ENCODE measurements at regions not wholly inside any gene's neighbourhood (a gene's known extent, or its start where the extent isn't known, plus 50 kb on each side); places are given as distances from the start of the nearest gene placed in this dataset.

GRCh38 chr12:87152841-87153528 lies 876.2 kb downstream of the C12orf50 start:
- TF ChIP-seq CTCF (IDR thresholded peaks at IDR 0.05; ENCODE audit: borderline replicate concordance, control extremely low read depth, extremely low read depth, insufficient read depth, missing control alignments): no peak
- in situ Hi-C loops (cut with MboI; ENCODE audit: low sequenced_read_pairs, unreplicated experiment): no loop called here
- no peak for DNase-seq (ENCODE audit: low spot score)

DNA sequence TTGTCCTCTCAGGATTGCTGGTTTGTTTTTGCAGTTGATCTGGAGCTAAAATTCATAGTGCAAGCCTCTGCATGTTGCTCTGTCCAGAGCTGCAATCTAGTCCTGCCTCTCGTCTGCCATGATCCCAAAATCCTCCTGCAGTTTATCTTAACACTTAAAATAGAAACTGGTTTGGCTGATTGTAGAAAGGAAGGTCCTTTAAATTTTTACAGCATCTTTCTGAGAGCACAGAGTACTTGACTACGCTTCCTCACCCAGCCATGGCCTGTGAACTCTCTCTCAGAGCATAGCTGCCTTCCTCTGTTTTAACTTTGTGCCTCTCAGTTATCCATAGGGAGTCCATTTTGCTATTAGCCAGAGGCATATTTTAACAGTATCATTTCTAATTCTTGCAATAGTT lies 877.1 kb downstream of the C12orf50 start:
- in situ Hi-C loops (cut with MboI; ENCODE audit: low sequenced_read_pairs, unreplicated experiment): no loop called here
- DNase-seq (ENCODE audit: low spot score): no peak
- no peak for TF ChIP-seq CTCF (IDR thresholded peaks at IDR 0.05; ENCODE audit: borderline replicate concordance, control extremely low read depth, extremely low read depth, insufficient read depth, missing control alignments)

- TF ChIP-seq CTCF (IDR thresholded peaks at IDR 0.05; ENCODE audit: borderline replicate concordance, control extremely low read depth, extremely low read depth, insufficient read depth, missing control alignments): no peak
- in situ Hi-C loops (cut with MboI; ENCODE audit: low sequenced_read_pairs, unreplicated experiment): no loop called here
- DNase-seq (ENCODE audit: low spot score): no peak
These were observed 878.1 kb downstream of the C12orf50 start for GRCh38 chr12:87150969-87151662.

DNA sequence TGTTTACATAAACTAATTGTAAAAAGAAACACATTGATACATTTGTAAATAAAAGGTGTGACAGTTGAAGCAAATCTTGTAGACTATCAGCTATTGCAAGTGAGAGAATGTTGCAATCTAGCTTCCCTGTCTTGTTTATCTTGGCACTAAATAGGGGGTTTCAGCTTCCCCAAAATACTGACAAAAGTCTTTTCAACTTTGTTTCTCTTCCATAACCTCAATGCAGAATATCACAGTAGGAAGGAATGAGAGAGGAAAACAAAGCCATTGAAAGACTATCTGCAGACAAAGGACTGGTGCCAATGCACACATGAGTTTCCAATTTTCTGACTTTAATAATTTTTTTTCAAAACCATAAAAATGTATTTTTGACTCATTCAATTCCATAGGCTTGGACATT lies 886.2 kb upstream of the MGAT4C start:
- in situ Hi-C loops (cut with MboI; ENCODE audit: low sequenced_read_pairs, unreplicated experiment): no loop called here
- TF ChIP-seq CTCF (IDR thresholded peaks at IDR 0.05; ENCODE audit: borderline replicate concordance, control extremely low read depth, extremely low read depth, insufficient read depth, missing control alignments): no peak
- no peak for DNase-seq (ENCODE audit: low spot score)

GRCh38 chr12:87141091-87141490 lies 884.9 kb upstream of the MGAT4C start:
- no peak for TF ChIP-seq CTCF (IDR thresholded peaks at IDR 0.05; ENCODE audit: borderline replicate concordance, control extremely low read depth, extremely low read depth, insufficient read depth, missing control alignments)
- in situ Hi-C loops (cut with MboI; ENCODE audit: low sequenced_read_pairs, unreplicated experiment): no loop called here
- no peak for DNase-seq (ENCODE audit: low spot score)

- no peak for TF ChIP-seq CTCF (IDR thresholded peaks at IDR 0.05; ENCODE audit: borderline replicate concordance, control extremely low read depth, extremely low read depth, insufficient read depth, missing control alignments)
- DNase-seq (ENCODE audit: low spot score): no peak
- in situ Hi-C loops (cut with MboI; ENCODE audit: low sequenced_read_pairs, unreplicated experiment): no loop called here
These were observed 884.1 kb upstream of the MGAT4C start for GRCh38 chr12:87140262-87140661.

Data from GM13976 (cell line).